HCT116 (cell line): ENCODE measurements at regions not wholly inside any gene's neighbourhood (a gene's known extent, or its start where the extent isn't known, plus 50 kb on each side); places are given as distances from the start of the nearest gene placed in this dataset.

Experiments used
- CEBPB ChIP-seq: IDR thresholded peaks from 2 replicates; pipeline ENCODE4 v1.6.1; 2012; ENCODE audit warnings: low read depth
- CTCF ChIP-seq, 3 experiments: fragments of 200-600 bp in 1 of 3; sonication (generic) in 1 of 3; IDR thresholded peaks in 2 of 3; conservative IDR thresholded peaks in 1 of 3; 2 replicates each; pipeline ENCODE4 v1.5.1; 2012 to 2017; ENCODE audit warnings: low read depth in 2 of 3, low read length in 2 of 3, antibody characterized with exemption in 1 of 3, borderline replicate concordance in 1 of 3, control low read depth in 1 of 3, mild to moderate bottlenecking in 1 of 3, mixed read lengths in 1 of 3, mixed run types in 1 of 3, moderate library complexity in 1 of 3; ENCODE audit not compliant: insufficient read depth in 1 of 3
- EGR1 ChIP-seq: IDR thresholded peaks from 2 replicates; pipeline ENCODE4 v1.6.1; 2012; ENCODE audit warnings: low read depth
- EZH2 ChIP-seq: fragments of 200-600 bp; sonication (generic); IDR thresholded peaks from 2 replicates; pipeline ENCODE4 v1.6.1; 2017; ENCODE audit warnings: antibody characterized with exemption, mixed run types
- EZH2phosphoT487 ChIP-seq: fragments of 200-600 bp; IDR thresholded peaks from 2 replicates; pipeline ENCODE4 v1.6.1; 2018; ENCODE audit warnings: antibody characterized with exemption, borderline replicate concordance
- FOSL1 ChIP-seq: IDR thresholded peaks from 2 replicates; pipeline ENCODE4 v1.6.1; 2012; ENCODE audit warnings: low read depth
- POLR2A ChIP-seq: IDR thresholded peaks from 2 replicates; pipeline ENCODE4 v1.7.0; 2011; ENCODE audit warnings: borderline replicate concordance; ENCODE audit not compliant: insufficient read depth, insufficient read length; ENCODE audit errors: extremely low read depth
- POLR2AphosphoS5 ChIP-seq: IDR thresholded peaks from 2 replicates; pipeline ENCODE4 v1.6.1; 2011; ENCODE audit warnings: mild to moderate bottlenecking, low read depth, low read length, moderate library complexity
- SP1 ChIP-seq: IDR thresholded peaks from 2 replicates; pipeline ENCODE4 v1.6.1; 2012; ENCODE audit warnings: low read depth
- TCF7L2 ChIP-seq: IDR thresholded peaks from 2 replicates; pipeline ENCODE4 v1.7.0; 2011; ENCODE audit warnings: borderline replicate concordance, inconsistent platforms; ENCODE audit not compliant: insufficient read depth, insufficient read length; ENCODE audit errors: extremely low read depth
- YY1 ChIP-seq: IDR thresholded peaks from 2 replicates; pipeline ENCODE4 v1.6.1; 2011; ENCODE audit warnings: low read length, low read depth, moderate library complexity, mild to moderate bottlenecking; ENCODE audit not compliant: insufficient replicate concordance; ENCODE audit errors: extremely low read depth
- ZFX ChIP-seq: fragments of 450-650 bp; IDR thresholded peaks from 2 replicates; pipeline ENCODE4 v1.6.1; 2017
- ZNF274 ChIP-seq: fragments of 200-500 bp; sonication (Bioruptor generic); IDR thresholded peaks from 2 replicates; pipeline ENCODE4 v1.6.1; 2014; ENCODE audit warnings: mild to moderate bottlenecking, low read depth, low read length, inconsistent platforms

- no peak for TF ChIP-seq CTCF (IDR thresholded peaks at IDR 0.05 in 2 of 3, conservative IDR thresholded peaks at IDR 0.05 in 1 of 3; ENCODE audit: borderline replicate concordance in 1 of 3, insufficient read depth in 1 of 3, low read depth in 2 of 3, low read length in 2 of 3)
- TF ChIP-seq SP1, result no peak
- TF ChIP-seq ZFX, result no peak
- TF ChIP-seq POLR2A, result no peak
- TF ChIP-seq EZH2, result no peak
- TF ChIP-seq YY1, result no peak
- TF ChIP-seq POLR2AphosphoS5, result no peak
- no peak for TF ChIP-seq CEBPB
- no peak for TF ChIP-seq EGR1
- TF ChIP-seq EZH2phosphoT487, result no peak
- no peak for TF ChIP-seq FOSL1
- TF ChIP-seq TCF7L2, result no peak
- no peak for TF ChIP-seq ZNF274
Observed at GRCh38 chr20:51085769-51086168, 62.9 kb upstream of the KCNG1 start.
